Glutamatergic neuron (in vitro differentiated cells): ENCODE measurements at regions not wholly inside any gene's neighbourhood (a gene's known extent, or its start where the extent isn't known, plus 50 kb on each side); places are given as distances from the start of the nearest gene placed in this dataset.

Experiments used
- DNase-seq: peaks from one replicate; pipeline ENCODE4 v3.0.0; 2022
- H3K27ac Mint-ChIP-seq: one replicate; pipeline ENCODE4 v1.8.0; 2020; ENCODE audit warnings: mild to moderate bottlenecking, mixed read lengths, inconsistent platforms; ENCODE audit not compliant: unreplicated experiment
- H3K27me3 Mint-ChIP-seq: one replicate; pipeline ENCODE4 v1.8.0; 2020; ENCODE audit warnings: mild to moderate bottlenecking, moderate library complexity, mixed read lengths, inconsistent platforms; ENCODE audit not compliant: unreplicated experiment
- H3K36me3 Mint-ChIP-seq: one replicate; pipeline ENCODE4 v1.8.0; 2020; ENCODE audit warnings: mild to moderate bottlenecking, mixed read lengths, inconsistent platforms; ENCODE audit not compliant: unreplicated experiment
- H3K4me1 Mint-ChIP-seq: one replicate; pipeline ENCODE4 v1.8.0; 2020; ENCODE audit warnings: mild to moderate bottlenecking, low read depth, mixed read lengths, inconsistent platforms; ENCODE audit not compliant: unreplicated experiment
- H3K4me3 Mint-ChIP-seq: one replicate; pipeline ENCODE4 v1.8.0; 2020; ENCODE audit warnings: mild to moderate bottlenecking, mixed read lengths, inconsistent platforms; ENCODE audit not compliant: unreplicated experiment
- H3K9me3 Mint-ChIP-seq: one replicate; pipeline ENCODE4 v1.8.0; 2020; ENCODE audit warnings: mild to moderate bottlenecking, moderate library complexity, mixed read lengths, inconsistent platforms; ENCODE audit not compliant: unreplicated experiment
- TF ChIP-seq, protein P1 (sequence below): fragments of 200-600 bp; sonication (generic); IDR thresholded peaks from one replicate; pipeline ENCODE4 v1.5.0; 2021; ENCODE audit not compliant: partially characterized antibody, unreplicated experiment

DNA sequence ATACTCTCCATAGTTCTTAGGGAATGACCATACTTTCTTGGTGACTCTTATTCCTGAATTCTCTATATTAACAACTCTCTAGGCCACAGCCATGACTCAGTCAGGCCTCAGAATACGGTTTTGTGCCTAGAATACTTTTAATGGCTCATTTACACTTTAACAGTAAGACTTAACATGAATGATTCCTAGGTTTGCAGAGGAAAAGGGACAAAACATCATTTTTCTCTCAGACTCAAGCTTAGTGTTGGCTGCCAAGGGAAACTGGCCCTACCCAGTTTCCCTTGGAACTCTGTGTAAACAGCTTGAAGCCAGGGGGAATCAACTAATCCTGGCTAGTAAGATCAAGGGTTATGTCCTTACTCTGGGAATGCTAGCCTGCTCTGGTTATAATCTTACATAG lies 164.9 kb upstream of the PKN2 start:
- Mint-ChIP-seq H3K36me3 (no peaks in the 10 kb centered on the region), H3K4me3 (no peak overlapping the region), H3K27me3 (no peaks in the 10 kb centered on the region), H3K9me3 (no peaks in the 10 kb centered on the region), H3K4me1 (no peaks in the 10 kb centered on the region), H3K27ac (no peak overlapping the region)
- no peak for DNase-seq
- TF ChIP-seq, protein P1, sequence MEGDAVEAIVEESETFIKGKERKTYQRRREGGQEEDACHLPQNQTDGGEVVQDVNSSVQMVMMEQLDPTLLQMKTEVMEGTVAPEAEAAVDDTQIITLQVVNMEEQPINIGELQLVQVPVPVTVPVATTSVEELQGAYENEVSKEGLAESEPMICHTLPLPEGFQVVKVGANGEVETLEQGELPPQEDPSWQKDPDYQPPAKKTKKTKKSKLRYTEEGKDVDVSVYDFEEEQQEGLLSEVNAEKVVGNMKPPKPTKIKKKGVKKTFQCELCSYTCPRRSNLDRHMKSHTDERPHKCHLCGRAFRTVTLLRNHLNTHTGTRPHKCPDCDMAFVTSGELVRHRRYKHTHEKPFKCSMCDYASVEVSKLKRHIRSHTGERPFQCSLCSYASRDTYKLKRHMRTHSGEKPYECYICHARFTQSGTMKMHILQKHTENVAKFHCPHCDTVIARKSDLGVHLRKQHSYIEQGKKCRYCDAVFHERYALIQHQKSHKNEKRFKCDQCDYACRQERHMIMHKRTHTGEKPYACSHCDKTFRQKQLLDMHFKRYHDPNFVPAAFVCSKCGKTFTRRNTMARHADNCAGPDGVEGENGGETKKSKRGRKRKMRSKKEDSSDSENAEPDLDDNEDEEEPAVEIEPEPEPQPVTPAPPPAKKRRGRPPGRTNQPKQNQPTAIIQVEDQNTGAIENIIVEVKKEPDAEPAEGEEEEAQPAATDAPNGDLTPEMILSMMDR = no peak

DNA sequence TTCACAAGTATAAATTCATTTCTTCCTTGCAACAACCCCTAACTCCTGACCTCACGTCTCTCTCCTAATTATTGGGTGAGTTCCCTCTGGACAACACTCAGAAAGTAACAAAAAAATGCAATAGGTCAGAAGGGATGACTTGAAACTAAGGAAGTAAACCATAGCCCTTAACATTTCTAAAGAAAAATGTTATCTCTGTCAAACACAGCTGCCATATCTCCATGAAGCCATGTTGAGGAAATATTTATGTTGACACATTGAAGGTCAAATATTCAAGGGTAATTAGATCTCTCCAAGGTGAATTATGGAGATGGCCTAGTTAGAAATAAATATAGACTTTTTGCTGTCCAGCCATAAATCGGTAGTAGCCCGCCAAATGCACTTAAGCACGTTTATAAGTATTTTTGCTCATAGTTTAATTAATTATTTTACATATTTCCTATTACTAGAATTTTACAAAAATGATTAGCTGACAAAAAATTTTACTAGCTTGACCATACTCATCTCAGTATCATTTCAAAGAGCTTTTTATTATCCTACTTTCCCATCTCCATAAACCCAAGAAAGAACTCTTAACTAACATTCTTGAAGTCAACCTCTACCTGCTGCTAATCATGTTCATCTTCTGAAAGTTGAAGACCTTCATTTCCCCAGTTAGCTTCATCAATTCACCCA lies 160.1 kb upstream of the PKN2 start:
- H3K27ac Mint-ChIP-seq = no peak overlapping the region

GRCh38 chr1:88526456-88526855 lies 157.6 kb upstream of the PKN2 start:
- Mint-ChIP-seq H3K4me1 (no peaks in the 10 kb centered on the region), H3K27ac (no peak overlapping the region), H3K4me3 (no peak overlapping the region), H3K9me3 (no peaks in the 10 kb centered on the region), H3K36me3 (no peaks in the 10 kb centered on the region), H3K27me3 (no peaks in the 10 kb centered on the region)
- TF ChIP-seq, protein P1 = no peak
- no peak for DNase-seq

More for the DNA sequence above, 160.1 kb upstream of the PKN2 start:
- no peak overlapping the region for H3K4me3 Mint-ChIP-seq
- DNase-seq = no peak
- H3K36me3 Mint-ChIP-seq = no peaks in the 10 kb centered on the region
- no peaks in the 10 kb centered on the region for H3K9me3 Mint-ChIP-seq
- TF ChIP-seq, protein P1 = no peak
- no peaks in the 10 kb centered on the region for H3K27me3 Mint-ChIP-seq
- H3K4me1 Mint-ChIP-seq = no peaks in the 10 kb centered on the region

GRCh38 chr1:88528792-88529191 lies 155.3 kb upstream of the PKN2 start:
- no peak overlapping the region for H3K27ac Mint-ChIP-seq
- H3K4me1 Mint-ChIP-seq = no peaks in the 10 kb centered on the region
- DNase-seq = no peak
- H3K4me3 Mint-ChIP-seq = no peak overlapping the region
- no peaks in the 10 kb centered on the region for H3K36me3 Mint-ChIP-seq
- H3K27me3 Mint-ChIP-seq = no peaks in the 10 kb centered on the region
- H3K9me3 Mint-ChIP-seq = no peaks in the 10 kb centered on the region
- TF ChIP-seq, protein P1 = no peak

DNA sequence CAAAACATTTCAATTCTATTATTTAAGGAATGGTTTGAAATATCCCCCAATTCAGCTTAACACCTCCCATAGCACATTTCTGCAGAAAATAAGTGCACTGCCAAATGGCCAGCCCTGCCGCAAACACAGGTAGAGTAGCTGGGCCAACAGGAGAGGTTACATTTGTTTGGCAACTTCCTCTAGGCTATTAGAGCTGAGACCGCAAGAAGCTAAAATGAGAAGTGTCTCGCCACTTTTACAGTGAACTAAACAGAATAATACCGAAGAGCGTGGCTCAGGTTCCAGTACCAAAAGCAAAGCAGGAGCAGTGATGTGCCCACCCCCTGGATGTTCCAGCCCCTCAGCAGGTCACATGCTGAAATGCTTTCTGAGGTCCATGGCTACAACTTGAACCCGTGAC lies 154.5 kb upstream of the PKN2 start:
- H3K27ac Mint-ChIP-seq = no peak overlapping the region
- no peak overlapping the region for H3K4me3 Mint-ChIP-seq
- TF ChIP-seq, protein P1 = no peak
- H3K36me3 Mint-ChIP-seq = no peaks in the 10 kb centered on the region
- no peaks in the 10 kb centered on the region for H3K9me3 Mint-ChIP-seq
- no peak for DNase-seq
- no peaks in the 10 kb centered on the region for H3K4me1 Mint-ChIP-seq
- H3K27me3 Mint-ChIP-seq = no peaks in the 10 kb centered on the region
